Naive B cell (primary cell): ENCODE measurements at regions not wholly inside any gene's neighbourhood (a gene's known extent, or its start where the extent isn't known, plus 50 kb on each side); places are given as distances from the start of the nearest gene placed in this dataset.
"Not testable (repeated sequence)": the region's sequence is repeated elsewhere in the genome, so short reads cannot be mapped to it uniquely, and the experiment has no call there.

Source experiments
- ATAC-seq, 2 donors: fragments of 150-1000 bp; cut with Tn5 transposase; 2 replicates each; pipeline ENCODE4 v1.10.0; 2021; ENCODE audit warnings: low read depth in 2 of 2, mild to moderate bottlenecking in 2 of 2, moderate library complexity in 2 of 2
- DNase-seq: peaks from one replicate; pipeline ENCODE4 v3.0.0; 2022
- H3K27ac Mint-ChIP-seq, 6 donors: one replicate each; pipeline ENCODE4 v1.8.0; 2020 to 2022; ENCODE audit warnings: mild to moderate bottlenecking in 6 of 6, mixed read lengths in 6 of 6, moderate library complexity in 5 of 6, inconsistent platforms in 2 of 6
- H3K27me3 Mint-ChIP-seq, 3 donors: one replicate each; pipeline ENCODE4 v1.8.0; 2021 to 2022; ENCODE audit warnings: mixed read lengths in 3 of 3, mild to moderate bottlenecking in 1 of 3
- H3K36me3 Mint-ChIP-seq, 2 donors: one replicate each; pipeline ENCODE4 v1.8.0; 2020 to 2022; ENCODE audit warnings: mixed read lengths in 2 of 2, inconsistent platforms in 1 of 2, mild to moderate bottlenecking in 1 of 2
- H3K4me1 Mint-ChIP-seq, 3 donors: one replicate each; pipeline ENCODE4 v1.8.0; 2020 to 2022; ENCODE audit warnings: mixed read lengths in 3 of 3, inconsistent platforms in 1 of 3, mild to moderate bottlenecking in 1 of 3, moderate library complexity in 1 of 3
- H3K4me3 Mint-ChIP-seq, 8 donors: one replicate each; pipeline ENCODE4 v1.8.0; 2020 to 2022; ENCODE audit warnings: mild to moderate bottlenecking in 8 of 8, mixed read lengths in 8 of 8, moderate library complexity in 8 of 8, inconsistent platforms in 2 of 8
- H3K9me3 Mint-ChIP-seq, 7 donors: one replicate each; pipeline ENCODE4 v1.8.0; 2020 to 2022; ENCODE audit warnings: mixed read lengths in 7 of 7, mild to moderate bottlenecking in 5 of 7, inconsistent platforms in 2 of 7, moderate library complexity in 1 of 7

DNA sequence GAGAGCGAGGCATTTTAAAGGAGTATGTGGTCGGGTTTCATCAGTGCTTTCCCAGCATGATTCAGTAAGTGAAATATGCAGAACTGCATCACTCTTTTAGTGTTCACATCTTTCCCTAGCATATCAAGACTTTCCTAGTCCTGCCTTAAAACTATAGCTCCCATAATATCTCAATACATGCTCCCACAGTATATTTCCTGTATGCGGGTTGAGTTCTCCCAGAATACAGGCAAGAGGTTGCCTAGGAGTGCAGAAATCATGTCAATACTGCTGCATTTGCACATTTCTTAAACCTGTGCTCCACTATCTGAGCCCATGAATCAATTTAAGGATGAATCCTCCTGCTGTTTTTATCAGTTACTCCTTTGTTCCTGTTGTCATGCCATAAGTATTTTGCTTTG lies 386.6 kb upstream of the SLC35B3 start:
- ATAC-seq (no peak), DNase-seq (no peak)
- Mint-ChIP-seq H3K4me1 (no peaks in the 10 kb centered on the region), H3K27me3 (peaks cover 0 to 5% (median 0%) of the 10 kb centered on the region in 3 donors), H3K27ac (no peak overlapping the region), H3K36me3 (no peaks in the 10 kb centered on the region), H3K9me3 (peaks cover 0 to 8% (median 0%) of the 10 kb centered on the region in 7 donors), H3K4me3 (no peak overlapping the region)

GRCh38 chr6:8820313-8820712 lies 385.0 kb upstream of the SLC35B3 start:
- no peak overlapping the region for H3K27ac Mint-ChIP-seq
- no peaks in the 10 kb centered on the region for H3K36me3 Mint-ChIP-seq
- no peaks in the 10 kb centered on the region for H3K4me1 Mint-ChIP-seq
- ATAC-seq (no peak), DNase-seq (no peak)
- peaks cover 0 to 4% (median 0%) of the 10 kb centered on the region in 7 donors for H3K9me3 Mint-ChIP-seq
- H3K27me3 Mint-ChIP-seq, result no peaks in the 10 kb centered on the region
- H3K4me3 Mint-ChIP-seq, result no peak overlapping the region

- Mint-ChIP-seq H3K27ac (no peak overlapping the region), H3K36me3 (no peaks in the 10 kb centered on the region), H3K4me3 (no peak overlapping the region), H3K27me3 (no peaks in the 10 kb centered on the region), H3K4me1 (no peaks in the 10 kb centered on the region), H3K9me3 (peaks cover 0 to 4% (median 0%) of the 10 kb centered on the region in 7 donors)
- no peak for ATAC-seq
- DNase-seq, result no peak
Observed at GRCh38 chr6:8819446-8819845, 384.1 kb upstream of the SLC35B3 start.

DNA sequence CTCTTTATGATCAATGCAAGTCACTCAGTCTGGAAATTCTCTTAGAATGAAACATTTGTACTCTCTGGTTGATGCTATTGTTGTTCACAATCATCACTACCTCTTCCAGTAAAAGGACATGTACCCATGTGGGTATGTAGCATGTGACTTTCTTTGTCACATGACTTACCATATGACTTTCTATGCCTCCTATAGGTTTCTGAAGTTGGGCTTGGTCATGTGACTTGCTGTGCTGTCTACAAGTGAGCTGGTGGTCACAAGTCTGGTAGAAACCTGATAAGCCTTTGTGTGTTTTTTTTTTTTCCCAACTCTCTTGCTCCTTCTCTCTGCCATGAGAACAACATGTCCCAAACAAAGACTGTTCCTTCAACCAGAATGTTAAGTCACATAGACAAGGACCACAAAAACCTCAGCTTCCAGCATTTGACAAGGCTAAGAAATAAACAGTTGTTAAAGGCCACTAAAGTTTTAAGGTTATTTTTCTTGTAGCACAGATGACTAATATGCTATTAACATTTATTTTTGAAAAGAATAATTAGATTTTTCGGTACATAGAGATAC lies 379.2 kb upstream of the SLC35B3 start:
- H3K27me3 Mint-ChIP-seq, result peaks cover 0 to 3% (median 0%) of the 10 kb centered on the region in 3 donors
- no peak for DNase-seq
- H3K36me3 Mint-ChIP-seq, result no peaks in the 10 kb centered on the region
- no peak overlapping the region for H3K27ac Mint-ChIP-seq
- peaks cover 0 to 4% (median 2%) of the 10 kb centered on the region in 7 donors for H3K9me3 Mint-ChIP-seq
- no peaks in the 10 kb centered on the region for H3K4me1 Mint-ChIP-seq
- no peak overlapping the region for H3K4me3 Mint-ChIP-seq
- no peak for ATAC-seq

GRCh38 chr6:8810325-8810724 lies 375.0 kb upstream of the SLC35B3 start:
- DNase-seq, result no peak
- no peak for ATAC-seq
- peaks cover 0 to 7% (median 7%) of the 10 kb centered on the region in 3 donors for H3K27me3 Mint-ChIP-seq
- no peak overlapping the region for H3K4me3 Mint-ChIP-seq
- no peaks in the 10 kb centered on the region for H3K36me3 Mint-ChIP-seq
- no peaks in the 10 kb centered on the region for H3K4me1 Mint-ChIP-seq
- no peak overlapping the region for H3K27ac Mint-ChIP-seq
- peaks cover 0 to 4% (median 0%) of the 10 kb centered on the region in 7 donors for H3K9me3 Mint-ChIP-seq

DNA sequence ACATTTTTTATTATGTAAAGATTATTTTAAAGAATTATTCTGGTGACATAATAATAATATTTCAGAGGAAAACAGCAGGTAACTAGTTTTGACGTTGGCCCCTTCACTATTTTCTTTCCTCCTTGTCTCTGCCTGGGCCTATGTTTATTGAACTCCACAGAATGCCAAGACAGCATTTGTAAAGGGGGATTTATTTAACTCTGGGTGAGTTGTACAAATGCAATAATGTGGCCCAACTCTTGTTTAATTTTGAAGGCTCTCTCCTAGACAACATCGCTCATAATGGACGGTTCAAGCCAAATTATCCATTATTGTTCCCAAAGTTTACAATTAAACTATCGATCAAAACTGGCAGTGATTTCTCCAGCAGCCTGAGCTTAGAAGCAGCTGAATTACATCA lies 374.3 kb upstream of the SLC35B3 start:
- Mint-ChIP-seq H3K4me3 (no peak overlapping the region), H3K27ac (no peak overlapping the region), H3K4me1 (no peaks in the 10 kb centered on the region), H3K36me3 (no peaks in the 10 kb centered on the region), H3K9me3 (peaks cover 0 to 4% (median 2%) of the 10 kb centered on the region in 7 donors), H3K27me3 (peaks cover 0 to 7% (median 7%) of the 10 kb centered on the region in 3 donors)
- no peak for ATAC-seq
- DNase-seq, result no peak

DNA sequence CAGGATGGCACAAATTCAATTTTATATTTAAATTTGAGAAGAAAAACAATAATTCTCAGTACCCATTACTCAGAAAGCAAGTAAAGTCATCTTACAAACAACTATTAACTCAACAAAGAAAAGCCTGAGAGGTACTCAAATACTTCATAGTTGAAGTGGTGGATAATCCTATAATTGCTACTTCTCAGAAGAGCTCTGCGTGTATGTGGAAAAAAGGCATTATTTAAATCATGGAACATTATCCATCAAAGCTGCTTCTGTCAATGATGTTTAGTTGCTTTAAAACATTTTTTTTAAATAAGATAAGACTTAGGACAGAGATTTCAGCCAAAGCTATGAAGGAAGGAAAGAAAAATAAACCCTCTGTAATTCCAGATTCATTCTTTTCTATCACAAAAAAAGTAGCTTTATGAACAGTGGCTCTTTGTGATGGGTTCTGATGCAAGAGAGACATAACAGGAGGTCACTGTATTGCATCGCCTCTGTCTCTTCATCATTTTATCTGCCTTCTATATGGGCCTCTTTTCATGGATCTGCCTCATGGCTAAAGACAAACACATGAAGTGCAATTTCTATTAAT lies 367.9 kb upstream of the SLC35B3 start:
- H3K4me1 Mint-ChIP-seq, result no peaks in the 10 kb centered on the region
- no peak for DNase-seq
- H3K27ac Mint-ChIP-seq, result no peak overlapping the region
- no peak for ATAC-seq
- H3K9me3 Mint-ChIP-seq, result peaks cover 4 to 24% (median 6%) of the 10 kb centered on the region in 7 donors
- no peak overlapping the region for H3K4me3 Mint-ChIP-seq
- H3K36me3 Mint-ChIP-seq, result peaks cover 0 to 7% of the 10 kb centered on the region in 2 donors
- peaks cover 0 to 7% (median 4%) of the 10 kb centered on the region in 3 donors for H3K27me3 Mint-ChIP-seq

DNA sequence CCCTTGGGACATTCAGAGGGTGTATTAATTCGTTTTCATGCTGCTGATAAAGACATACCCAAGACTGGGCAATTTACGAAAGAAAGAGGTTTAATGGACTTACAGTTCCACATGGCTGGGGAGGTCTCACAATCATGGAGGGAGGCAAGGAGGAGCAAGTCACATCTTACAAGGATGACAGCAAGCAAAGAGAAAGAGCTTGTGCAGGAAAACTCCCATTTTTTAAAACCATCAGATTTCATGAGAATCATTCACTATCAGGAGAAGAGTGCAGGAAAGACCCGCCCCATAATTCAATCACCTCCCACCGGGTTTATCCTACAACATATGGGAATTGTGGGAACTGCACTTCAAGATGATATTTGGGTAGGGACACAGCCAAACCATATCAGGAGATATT lies 367.1 kb upstream of the SLC35B3 start:
- not testable (repeated sequence) for H3K27ac Mint-ChIP-seq, ATAC-seq, H3K4me1 Mint-ChIP-seq, DNase-seq, H3K27me3 Mint-ChIP-seq, H3K4me3 Mint-ChIP-seq, H3K36me3 Mint-ChIP-seq
- H3K9me3 Mint-ChIP-seq, result peaks cover 4 to 24% (median 6%) of the 10 kb centered on the region in 7 donors

- DNase-seq (no peak), ATAC-seq (no peak)
- no peaks in the 10 kb centered on the region for H3K27me3 Mint-ChIP-seq
- no peaks in the 10 kb centered on the region for H3K36me3 Mint-ChIP-seq
- H3K4me3 Mint-ChIP-seq, result no peak overlapping the region
- H3K4me1 Mint-ChIP-seq, result no peaks in the 10 kb centered on the region
- peak overlapping the region in 1 of 6 donors; percentile 1 for H3K27ac Mint-ChIP-seq
- H3K9me3 Mint-ChIP-seq, result peaks cover 0 to 5% (median 2%) of the 10 kb centered on the region in 7 donors
Observed at GRCh38 chr6:8794420-8794819, 359.1 kb upstream of the SLC35B3 start.

- Mint-ChIP-seq H3K36me3 (no peaks in the 10 kb centered on the region), H3K4me3 (no peak overlapping the region), H3K9me3 (peaks cover 0 to 5% (median 0%) of the 10 kb centered on the region in 7 donors), H3K27me3 (no peaks in the 10 kb centered on the region), H3K4me1 (no peaks in the 10 kb centered on the region), H3K27ac (no peak overlapping the region)
- ATAC-seq (no peak), DNase-seq (no peak)
Observed at GRCh38 chr6:8789878-8790277, 354.5 kb upstream of the SLC35B3 start.

DNA sequence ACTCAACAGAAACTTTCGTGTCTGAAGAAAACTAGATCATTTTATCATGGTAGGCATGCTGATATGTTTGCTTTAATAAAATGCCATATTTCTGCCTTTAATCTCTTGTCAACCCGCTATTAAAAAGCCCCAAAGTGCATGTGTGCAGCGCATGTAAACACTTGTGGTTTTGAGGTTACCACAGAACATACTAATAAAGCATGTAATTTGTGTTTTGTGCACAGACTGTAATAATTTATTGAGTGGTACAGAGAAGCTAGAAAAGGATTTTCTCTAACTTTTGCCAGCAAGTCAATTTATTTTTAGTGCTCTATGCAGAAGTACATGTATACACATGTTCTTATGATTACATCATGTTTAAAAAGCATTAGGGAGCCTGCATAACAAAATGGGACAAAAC lies 349.9 kb upstream of the SLC35B3 start:
- peaks cover 0 to 13% (median 5%) of the 10 kb centered on the region in 7 donors for H3K9me3 Mint-ChIP-seq
- no peaks in the 10 kb centered on the region for H3K36me3 Mint-ChIP-seq
- peaks cover 0 to 7% (median 4%) of the 10 kb centered on the region in 3 donors for H3K4me1 Mint-ChIP-seq
- H3K27me3 Mint-ChIP-seq, result peaks cover 0 to 4% (median 0%) of the 10 kb centered on the region in 3 donors
- no peak overlapping the region for H3K27ac Mint-ChIP-seq
- no peak for ATAC-seq
- no peak for DNase-seq
- H3K4me3 Mint-ChIP-seq, result no peak overlapping the region

DNA sequence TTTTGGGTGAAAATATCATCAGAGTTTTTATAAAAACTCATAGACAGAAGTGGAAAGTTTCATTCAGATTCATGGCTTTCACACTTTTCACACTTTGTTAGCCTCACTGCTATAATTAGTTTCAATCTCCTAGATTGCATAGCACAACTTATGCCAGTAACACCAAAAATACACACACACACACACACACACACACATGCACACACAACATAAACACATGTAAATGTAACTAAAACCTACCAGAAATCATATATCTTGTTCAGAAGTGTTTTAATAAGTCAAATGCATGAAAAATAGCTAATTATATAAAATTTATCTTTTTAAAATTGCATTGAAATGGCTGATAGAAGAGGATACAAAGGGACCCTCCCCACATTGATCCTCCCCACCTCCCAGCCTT lies 347.8 kb upstream of the SLC35B3 start:
- ATAC-seq (no peak), DNase-seq (no peak)
- Mint-ChIP-seq H3K36me3 (no peaks in the 10 kb centered on the region), H3K4me1 (peaks cover 0 to 7% (median 6%) of the 10 kb centered on the region in 3 donors), H3K27ac (no peak overlapping the region), H3K27me3 (peaks cover 0 to 4% (median 0%) of the 10 kb centered on the region in 3 donors), H3K4me3 (no peak overlapping the region), H3K9me3 (peaks cover 0 to 16% (median 6%) of the 10 kb centered on the region in 7 donors)

DNA sequence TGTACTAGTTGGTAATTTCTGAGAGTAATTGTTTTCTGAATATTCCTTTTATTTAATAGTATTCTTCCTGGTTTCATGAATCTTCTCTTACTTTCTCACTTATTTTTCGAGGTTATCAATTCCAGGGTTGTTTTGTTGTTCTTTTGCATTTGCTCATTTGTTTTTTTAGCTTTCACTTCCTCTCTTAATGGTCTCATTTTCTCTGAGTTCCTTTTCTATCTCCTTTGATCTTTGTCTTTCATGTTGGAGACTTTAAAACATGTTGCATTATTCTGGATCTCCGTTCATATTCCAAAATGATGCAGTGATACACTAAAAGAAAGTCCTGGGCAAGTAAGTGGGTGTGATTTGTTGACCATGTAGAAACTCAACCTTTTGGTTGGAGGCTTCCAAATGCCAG lies 345.3 kb upstream of the SLC35B3 start:
- Mint-ChIP-seq H3K9me3 (peaks cover 3 to 21% (median 7%) of the 10 kb centered on the region in 7 donors), H3K4me1 (peaks cover 0 to 7% (median 6%) of the 10 kb centered on the region in 3 donors), H3K36me3 (no peaks in the 10 kb centered on the region), H3K4me3 (no peak overlapping the region), H3K27ac (no peak overlapping the region), H3K27me3 (peaks cover 0 to 4% (median 0%) of the 10 kb centered on the region in 3 donors)
- ATAC-seq, result no peak
- DNase-seq, result no peak

DNA sequence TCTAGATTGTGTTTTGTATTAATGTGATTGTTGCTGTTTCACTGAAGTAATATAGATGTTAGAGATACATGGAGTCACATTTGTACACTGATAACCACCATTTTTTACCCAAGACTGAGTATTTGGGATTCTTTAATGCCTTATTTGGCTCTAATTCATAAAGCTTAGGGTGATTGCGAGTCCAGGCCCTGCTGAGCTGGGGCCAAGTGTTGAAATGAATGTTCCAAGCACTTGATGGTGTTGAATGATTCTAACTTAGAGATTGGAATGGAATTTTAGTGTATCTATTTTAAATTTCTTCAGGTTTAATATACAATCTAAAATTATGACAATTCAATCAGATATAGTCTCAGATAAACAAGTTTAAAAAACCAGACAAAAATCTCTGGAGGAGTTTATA lies 329.4 kb upstream of the SLC35B3 start:
- Mint-ChIP-seq H3K4me3 (no peak overlapping the region), H3K27ac (no peak overlapping the region), H3K9me3 (peaks cover 0 to 1% (median 0%) of the 10 kb centered on the region in 7 donors), H3K4me1 (no peaks in the 10 kb centered on the region), H3K27me3 (no peaks in the 10 kb centered on the region), H3K36me3 (no peaks in the 10 kb centered on the region)
- no peak for ATAC-seq
- no peak for DNase-seq
